ENCODE measurements at regions not wholly inside any gene's neighbourhood (a gene's known extent, or its start where the extent isn't known, plus 50 kb on each side); places are given as distances from the start of the nearest gene placed in this dataset.

- TF ChIP-seq RBBP5 (IDR thresholded peaks at IDR 0.05; ENCODE audit: borderline replicate concordance, low read depth, low read length) (no peak), EP300 (IDR thresholded peaks at IDR 0.05; ENCODE audit: borderline replicate concordance in 1 of 2, low read depth in 2 of 2, low read length in 2 of 2) (no peak), USF2 (IDR thresholded peaks at IDR 0.05; ENCODE audit: low read length) (no peak), GABPA (IDR thresholded peaks at IDR 0.05; ENCODE audit: borderline replicate concordance, insufficient read depth, low read length) (no peak), RFX5 (IDR thresholded peaks at IDR 0.05; ENCODE audit: borderline replicate concordance, low read depth, low read length) (no peak), FOSL1 (IDR thresholded peaks at IDR 0.05; ENCODE audit: insufficient read depth, low read depth, low read length) (no peak)
These were observed 635.6 kb upstream of the TBX3 start (continued) for GRCh38 chr12:115319446-115320040.

Measured in H1 (cell line).